Testis (tissue), 2 donors: ENCODE measurements at regions not wholly inside any gene's neighbourhood (a gene's known extent, or its start where the extent isn't known, plus 50 kb on each side); places are given as distances from the start of the nearest gene placed in this dataset.
"Not testable (repeated sequence)": the region's sequence is repeated elsewhere in the genome, so short reads cannot be mapped to it uniquely, and the experiment has no call there.

Experiments
- DNase-seq: peaks from one replicate; pipeline ENCODE4 v3.0.0-alpha.2; 2019
- H3K27ac ChIP-seq, 2 donors: fragments of 200-600 bp; sonication (generic); one replicate each; pipeline ENCODE4 v1.5.1; 2019
- H3K27me3 ChIP-seq: fragments of 200-600 bp; sonication (generic); one replicate; pipeline ENCODE4 v1.5.1; 2019
- H3K36me3 ChIP-seq: fragments of 200-600 bp; sonication (generic); one replicate; pipeline ENCODE4 v1.5.1; 2017; ENCODE audit warnings: low read depth; ENCODE audit errors: missing control alignments
- H3K4me1 ChIP-seq: fragments of 200-600 bp; sonication (generic); one replicate; pipeline ENCODE4 v1.5.1; 2019
- H3K4me3 ChIP-seq, 2 donors: fragments of 200-600 bp; sonication (generic); one replicate each; pipeline ENCODE4 v1.5.1; 2017 to 2019
- H3K9me3 ChIP-seq: fragments of 200-600 bp; sonication (generic); one replicate; pipeline ENCODE4 v1.5.1; 2017
- CTCF ChIP-seq, 3 experiments: fragments of 450-650 bp in 2 of 3; fragments of 200-600 bp in 1 of 3; sonication (generic) in 1 of 3; IDR thresholded peaks; one replicate each; pipeline ENCODE4 v1.5.1; 2016 to 2019; ENCODE audit warnings: antibody characterized with exemption in 3 of 3, mild to moderate bottlenecking in 2 of 3, moderate library complexity in 1 of 3
- POLR2A ChIP-seq: fragments of 450-650 bp; IDR thresholded peaks from one replicate; pipeline ENCODE4 v1.6.1; 2017; ENCODE audit warnings: antibody characterized with exemption, mild to moderate bottlenecking, moderate library complexity
- WGBS, 2 donors: methylation state at CpG; one replicate each; pipeline ENCODE4 v1.1.5; 2018; 5-methylcytosine and 5-hydroxymethylcytosine counted together
- intact Hi-C: fragments of 100-400 bp; cut with DNase I; formaldehyde crosslinking; loops from one replicate; pipeline ENCODE4 v1.15.1; 2023; ENCODE audit warnings: low total_unique reads

- H3K4me3 ChIP-seq, H3K9me3 ChIP-seq, DNase-seq, H3K27ac ChIP-seq, H3K27me3 ChIP-seq, H3K4me1 ChIP-seq, intact Hi-C loops, H3K36me3 ChIP-seq: not testable (repeated sequence)
- WGBS, 2 donors = 93% methylated on average over 3 of the region's 3 CpGs
Measured at GRCh38 chr12:54799966-54800365, 54.4 kb upstream of the MUCL1 start.

GRCh38 chr12:54798651-54799050 lies 55.7 kb upstream of the MUCL1 start:
- Histone ChIP-seq H3K4me3 (no peak overlapping the region), H3K27ac (no peak overlapping the region), H3K9me3 (no peaks in the 10 kb centered on the region), H3K36me3 (no peaks in the 10 kb centered on the region), H3K27me3 (no peaks in the 10 kb centered on the region), H3K4me1 (no peaks in the 10 kb centered on the region)
- TF ChIP-seq CTCF (IDR thresholded peaks at IDR 0.05) (no peak), POLR2A (no peak)
- DNase-seq = no peak
- intact Hi-C loops = no loop called here
- 77 to 87% methylated on average over 1 of the region's 1 CpG for WGBS, 2 donors

- no peaks in the 10 kb centered on the region for H3K4me1 ChIP-seq
- no peak overlapping the region for H3K27ac ChIP-seq
- intact Hi-C loops = no loop called here
- DNase-seq = no peak
- H3K4me3 ChIP-seq = no peak overlapping the region
- H3K36me3 ChIP-seq = no peaks in the 10 kb centered on the region
- 66 to 81% methylated on average over 2 of the region's 2 CpGs for WGBS, 2 donors
- H3K27me3 ChIP-seq = no peaks in the 10 kb centered on the region
- H3K9me3 ChIP-seq = no peaks in the 10 kb centered on the region
- TF ChIP-seq POLR2A (no peak), CTCF (IDR thresholded peaks at IDR 0.05) (no peak)
Measured at GRCh38 chr12:54796991-54797390, 57.3 kb upstream of the MUCL1 start.

GRCh38 chr12:54795644-54796043 lies 58.7 kb upstream of the MUCL1 start:
- WGBS, 2 donors = 56 to 57% methylated on average over 6 of the region's 6 CpGs

GRCh38 chr12:54786081-54786480 lies 68.2 kb upstream of the MUCL1 start:
- no peak for DNase-seq
- TF ChIP-seq POLR2A = no peak
- intact Hi-C loops = no loop called here

More at GRCh38 chr12:54795644-54796043, 58.7 kb upstream of the MUCL1 start:
- H3K4me3 ChIP-seq = no peak overlapping the region
- H3K4me1 ChIP-seq = no peaks in the 10 kb centered on the region
- intact Hi-C loops = no loop called here
- no peaks in the 10 kb centered on the region for H3K36me3 ChIP-seq
- DNase-seq = no peak
- H3K9me3 ChIP-seq = no peaks in the 10 kb centered on the region
- H3K27ac ChIP-seq = no peak overlapping the region
- TF ChIP-seq CTCF (IDR thresholded peaks at IDR 0.05) = no peak
- TF ChIP-seq POLR2A = no peak
- no peaks in the 10 kb centered on the region for H3K27me3 ChIP-seq

GRCh38 chr12:54784115-54784514 lies 70.2 kb upstream of the MUCL1 start:
- intact Hi-C loops = no loop called here
- no peak for TF ChIP-seq CTCF (IDR thresholded peaks at IDR 0.05)
- no peak for TF ChIP-seq POLR2A
- H3K4me3 ChIP-seq = no peak overlapping the region
- no peak for DNase-seq
- H3K36me3 ChIP-seq = no peaks in the 10 kb centered on the region
- H3K9me3 ChIP-seq = no peaks in the 10 kb centered on the region
- no peaks in the 10 kb centered on the region for H3K4me1 ChIP-seq
- H3K27me3 ChIP-seq = no peaks in the 10 kb centered on the region
- no peak overlapping the region for H3K27ac ChIP-seq

More at GRCh38 chr12:54786081-54786480, 68.2 kb upstream of the MUCL1 start:
- Histone ChIP-seq H3K4me1 (no peaks in the 10 kb centered on the region), H3K4me3 (no peak overlapping the region), H3K27me3 (no peaks in the 10 kb centered on the region), H3K36me3 (no peaks in the 10 kb centered on the region), H3K27ac (no peak overlapping the region), H3K9me3 (no peaks in the 10 kb centered on the region)
- WGBS, 2 donors = 59 to 68% methylated on average over 5 of the region's 5 CpGs

- H3K36me3 ChIP-seq, H3K4me3 ChIP-seq, intact Hi-C loops, H3K4me1 ChIP-seq, H3K27ac ChIP-seq, H3K9me3 ChIP-seq, H3K27me3 ChIP-seq, DNase-seq: not testable (repeated sequence)
- WGBS, 2 donors = 50 to 71% methylated on average over 1 of the region's 1 CpG
Measured at GRCh38 chr12:54777031-54777430, 77.3 kb upstream of the MUCL1 start.
